ENCODE measurements at regions not wholly inside any gene's neighbourhood (a gene's known extent, or its start where the extent isn't known, plus 50 kb on each side); places are given as distances from the start of the nearest gene placed in this dataset.
"Not testable (repeated sequence)": the region's sequence is repeated elsewhere in the genome, so short reads cannot be mapped to it uniquely, and the experiment has no call there.

GRCh38 chr5:56299212-56299611 is 66.1 kb upstream of the ANKRD55 start:
- H3K27ac ChIP-seq (ENCODE audit: low read depth, low read length): no peak overlapping the region
- no peaks in the 10 kb centered on the region for H3K36me3 ChIP-seq (ENCODE audit: control insufficient read depth in 3 of 3, insufficient read depth in 3 of 3, low read length in 3 of 3)

GRCh38 chr5:56298336-56299090 is 65.4 kb upstream of the ANKRD55 start:
- no peak overlapping the region for H3K27ac ChIP-seq (ENCODE audit: low read depth, low read length)

More at GRCh38 chr5:56299212-56299611, 66.1 kb upstream of the ANKRD55 start:
- Histone ChIP-seq H3K9ac (ENCODE audit: low read depth in 1 of 3, low read length in 3 of 3) (no peak overlapping the region), H3K4me3 (ENCODE audit: low read length in 3 of 3) (no peak overlapping the region), H3K27me3 (ENCODE audit: control insufficient read depth in 3 of 3, insufficient read depth in 3 of 3, low read length in 3 of 3) (no peaks in the 10 kb centered on the region), H3K4me1 (ENCODE audit: control insufficient read depth in 3 of 3, insufficient read depth in 3 of 3, low read length in 3 of 3) (peaks cover 0 to 3% (median 0%) of the 10 kb centered on the region in 3 donors), H3K9me3 (ENCODE audit: control insufficient read depth in 3 of 3, low read length in 3 of 3) (no peaks in the 10 kb centered on the region)

DNA sequence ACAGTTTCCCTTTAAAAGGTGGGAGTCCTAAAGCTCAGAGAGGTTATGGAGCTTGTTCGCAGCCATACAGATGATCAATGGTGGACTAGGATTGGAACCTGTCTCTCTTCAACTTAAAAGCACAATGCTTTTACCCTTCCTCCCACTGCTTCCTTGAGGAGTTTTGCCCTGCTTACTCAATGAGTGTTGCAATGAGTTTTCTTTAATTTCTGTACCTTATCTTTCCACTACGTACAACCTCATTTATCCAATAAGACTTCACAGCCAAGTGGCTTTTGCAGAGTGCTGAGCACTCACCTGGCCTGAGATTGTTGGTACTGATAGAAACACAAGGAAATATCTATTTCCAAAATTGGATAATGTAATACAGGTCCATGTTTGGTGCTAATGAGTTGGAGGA is 64.7 kb upstream of the ANKRD55 start:
- peaks cover 0 to 3% (median 0%) of the 10 kb centered on the region in 3 donors for H3K4me1 ChIP-seq (ENCODE audit: control insufficient read depth in 3 of 3, insufficient read depth in 3 of 3, low read length in 3 of 3)
- H3K27ac ChIP-seq (ENCODE audit: low read depth, low read length): no peak overlapping the region
- no peaks in the 10 kb centered on the region for H3K27me3 ChIP-seq (ENCODE audit: control insufficient read depth in 3 of 3, insufficient read depth in 3 of 3, low read length in 3 of 3)
- H3K9ac ChIP-seq (ENCODE audit: low read depth in 1 of 3, low read length in 3 of 3): no peak overlapping the region
- no peak overlapping the region for H3K4me3 ChIP-seq (ENCODE audit: low read length in 3 of 3)
- no peaks in the 10 kb centered on the region for H3K9me3 ChIP-seq (ENCODE audit: control insufficient read depth in 3 of 3, low read length in 3 of 3)
- no peaks in the 10 kb centered on the region for H3K36me3 ChIP-seq (ENCODE audit: control insufficient read depth in 3 of 3, insufficient read depth in 3 of 3, low read length in 3 of 3)

More at GRCh38 chr5:56298336-56299090, 65.4 kb upstream of the ANKRD55 start:
- no peak overlapping the region for H3K4me3 ChIP-seq (ENCODE audit: low read length in 3 of 3)
- H3K27me3 ChIP-seq (ENCODE audit: control insufficient read depth in 3 of 3, insufficient read depth in 3 of 3, low read length in 3 of 3): no peaks in the 10 kb centered on the region
- H3K36me3 ChIP-seq (ENCODE audit: control insufficient read depth in 3 of 3, insufficient read depth in 3 of 3, low read length in 3 of 3): no peaks in the 10 kb centered on the region
- H3K9ac ChIP-seq (ENCODE audit: low read depth in 1 of 3, low read length in 3 of 3): no peak overlapping the region
- peaks cover 0 to 3% (median 0%) of the 10 kb centered on the region in 3 donors for H3K4me1 ChIP-seq (ENCODE audit: control insufficient read depth in 3 of 3, insufficient read depth in 3 of 3, low read length in 3 of 3)
- H3K9me3 ChIP-seq (ENCODE audit: control insufficient read depth in 3 of 3, low read length in 3 of 3): no peaks in the 10 kb centered on the region

GRCh38 chr5:56295311-56295710 is 62.2 kb upstream of the ANKRD55 start:
- H3K9ac ChIP-seq (ENCODE audit: low read depth in 1 of 3, low read length in 3 of 3); H3K27me3 ChIP-seq (ENCODE audit: control insufficient read depth in 3 of 3, insufficient read depth in 3 of 3, low read length in 3 of 3); H3K4me3 ChIP-seq (ENCODE audit: low read length in 3 of 3); H3K36me3 ChIP-seq (ENCODE audit: control insufficient read depth in 3 of 3, insufficient read depth in 3 of 3, low read length in 3 of 3); H3K9me3 ChIP-seq (ENCODE audit: control insufficient read depth in 3 of 3, low read length in 3 of 3); H3K4me1 ChIP-seq (ENCODE audit: control insufficient read depth in 3 of 3, insufficient read depth in 3 of 3, low read length in 3 of 3); H3K27ac ChIP-seq (ENCODE audit: low read depth, low read length): not testable (repeated sequence)

DNA sequence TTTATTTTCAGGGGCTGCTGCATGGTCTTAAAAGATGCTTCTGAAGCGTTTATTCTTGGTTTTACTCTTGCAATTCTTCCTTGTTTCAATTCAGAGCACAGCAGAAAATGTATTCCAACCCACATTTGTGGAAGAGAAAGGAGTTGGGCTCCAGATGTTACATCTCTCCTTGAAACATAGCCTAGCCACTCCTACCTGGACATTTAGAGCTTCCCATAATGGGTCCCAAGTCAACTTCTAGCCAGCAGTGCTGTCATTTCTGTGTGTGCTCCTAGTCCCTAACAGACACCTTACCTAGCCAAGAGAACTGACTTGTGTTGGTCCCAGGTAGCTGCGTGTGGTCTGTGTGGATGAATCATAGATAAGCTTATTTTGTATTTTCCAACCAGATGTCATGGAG is 61.2 kb upstream of the ANKRD55 start:
- H3K9ac ChIP-seq (ENCODE audit: low read depth in 1 of 3, low read length in 3 of 3): no peak overlapping the region
- peaks cover 0 to 3% (median 0%) of the 10 kb centered on the region in 3 donors for H3K4me1 ChIP-seq (ENCODE audit: control insufficient read depth in 3 of 3, insufficient read depth in 3 of 3, low read length in 3 of 3)
- no peak overlapping the region for H3K27ac ChIP-seq (ENCODE audit: low read depth, low read length)
- no peaks in the 10 kb centered on the region for H3K9me3 ChIP-seq (ENCODE audit: control insufficient read depth in 3 of 3, low read length in 3 of 3)
- no peaks in the 10 kb centered on the region for H3K36me3 ChIP-seq (ENCODE audit: control insufficient read depth in 3 of 3, insufficient read depth in 3 of 3, low read length in 3 of 3)
- no peaks in the 10 kb centered on the region for H3K27me3 ChIP-seq (ENCODE audit: control insufficient read depth in 3 of 3, insufficient read depth in 3 of 3, low read length in 3 of 3)
- H3K4me3 ChIP-seq (ENCODE audit: low read length in 3 of 3): no peak overlapping the region

DNA sequence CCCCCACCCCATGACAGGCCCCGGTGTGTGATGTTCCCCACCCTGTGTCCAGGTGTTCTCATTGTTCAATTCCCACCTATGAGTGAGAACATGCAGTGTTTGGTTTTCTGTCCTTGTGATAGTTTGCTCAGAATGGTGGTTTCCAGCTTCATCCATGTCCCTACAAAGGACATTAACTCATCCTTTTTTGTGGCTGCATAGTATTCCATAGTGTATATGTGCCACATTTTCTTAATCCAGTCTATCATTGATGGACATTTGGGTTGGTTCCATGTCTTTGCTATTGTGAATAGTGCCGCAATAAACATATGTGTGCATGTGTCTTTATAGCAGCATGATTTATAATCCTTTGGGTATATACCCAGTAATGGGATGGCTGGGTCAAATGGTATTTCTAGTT is 59.7 kb upstream of the ANKRD55 start:
- not testable (repeated sequence) for H3K4me3 ChIP-seq (ENCODE audit: low read length in 3 of 3); H3K9ac ChIP-seq (ENCODE audit: low read depth in 1 of 3, low read length in 3 of 3); H3K4me1 ChIP-seq (ENCODE audit: control insufficient read depth in 3 of 3, insufficient read depth in 3 of 3, low read length in 3 of 3); H3K27me3 ChIP-seq (ENCODE audit: control insufficient read depth in 3 of 3, insufficient read depth in 3 of 3, low read length in 3 of 3); H3K27ac ChIP-seq (ENCODE audit: low read depth, low read length); H3K9me3 ChIP-seq (ENCODE audit: control insufficient read depth in 3 of 3, low read length in 3 of 3); H3K36me3 ChIP-seq (ENCODE audit: control insufficient read depth in 3 of 3, insufficient read depth in 3 of 3, low read length in 3 of 3)

GRCh38 chr5:56291661-56292374 is 58.7 kb upstream of the ANKRD55 start:
- H3K27me3 ChIP-seq (ENCODE audit: control insufficient read depth in 3 of 3, insufficient read depth in 3 of 3, low read length in 3 of 3): no peaks in the 10 kb centered on the region
- H3K36me3 ChIP-seq (ENCODE audit: control insufficient read depth in 3 of 3, insufficient read depth in 3 of 3, low read length in 3 of 3): no peaks in the 10 kb centered on the region
- no peak overlapping the region for H3K27ac ChIP-seq (ENCODE audit: low read depth, low read length)
- no peak overlapping the region for H3K4me3 ChIP-seq (ENCODE audit: low read length in 3 of 3)
- H3K9ac ChIP-seq (ENCODE audit: low read depth in 1 of 3, low read length in 3 of 3): no peak overlapping the region
- H3K9me3 ChIP-seq (ENCODE audit: control insufficient read depth in 3 of 3, low read length in 3 of 3): no peaks in the 10 kb centered on the region
- H3K4me1 ChIP-seq (ENCODE audit: control insufficient read depth in 3 of 3, insufficient read depth in 3 of 3, low read length in 3 of 3): no peaks in the 10 kb centered on the region

DNA sequence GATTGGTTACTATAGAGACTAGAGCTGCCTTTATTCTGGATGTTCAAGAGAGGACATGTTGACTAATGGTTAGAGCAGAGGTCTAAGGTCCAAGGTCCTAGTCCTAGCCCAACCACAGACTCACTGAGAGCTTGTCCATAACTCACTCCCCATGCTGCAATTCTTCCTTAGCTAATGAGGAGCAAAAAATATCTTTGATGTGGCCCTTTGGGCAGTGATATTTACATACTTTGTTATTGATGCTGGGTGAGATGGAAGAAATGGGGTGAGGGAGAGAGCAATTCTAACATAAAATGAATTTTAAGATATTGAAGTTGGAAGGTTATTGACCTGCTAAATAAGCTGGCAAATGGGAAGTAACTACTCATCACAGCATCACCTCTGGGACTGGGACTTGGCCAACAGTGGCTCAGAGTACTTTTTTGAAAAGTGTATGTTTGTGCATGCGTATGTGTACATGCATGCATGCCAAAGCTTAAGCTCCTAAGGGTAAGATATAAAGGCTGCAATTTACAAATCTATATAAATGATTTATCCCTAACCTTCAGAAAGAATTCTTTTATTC is 58.0 kb upstream of the ANKRD55 start:
- Histone ChIP-seq H3K27me3 (ENCODE audit: control insufficient read depth in 3 of 3, insufficient read depth in 3 of 3, low read length in 3 of 3) (no peaks in the 10 kb centered on the region), H3K36me3 (ENCODE audit: control insufficient read depth in 3 of 3, insufficient read depth in 3 of 3, low read length in 3 of 3) (no peaks in the 10 kb centered on the region), H3K4me3 (ENCODE audit: low read length in 3 of 3) (no peak overlapping the region), H3K27ac (ENCODE audit: low read depth, low read length) (no peak overlapping the region), H3K9ac (ENCODE audit: low read depth in 1 of 3, low read length in 3 of 3) (no peak overlapping the region), H3K4me1 (ENCODE audit: control insufficient read depth in 3 of 3, insufficient read depth in 3 of 3, low read length in 3 of 3) (no peaks in the 10 kb centered on the region), H3K9me3 (ENCODE audit: control insufficient read depth in 3 of 3, low read length in 3 of 3) (no peaks in the 10 kb centered on the region)

DNA sequence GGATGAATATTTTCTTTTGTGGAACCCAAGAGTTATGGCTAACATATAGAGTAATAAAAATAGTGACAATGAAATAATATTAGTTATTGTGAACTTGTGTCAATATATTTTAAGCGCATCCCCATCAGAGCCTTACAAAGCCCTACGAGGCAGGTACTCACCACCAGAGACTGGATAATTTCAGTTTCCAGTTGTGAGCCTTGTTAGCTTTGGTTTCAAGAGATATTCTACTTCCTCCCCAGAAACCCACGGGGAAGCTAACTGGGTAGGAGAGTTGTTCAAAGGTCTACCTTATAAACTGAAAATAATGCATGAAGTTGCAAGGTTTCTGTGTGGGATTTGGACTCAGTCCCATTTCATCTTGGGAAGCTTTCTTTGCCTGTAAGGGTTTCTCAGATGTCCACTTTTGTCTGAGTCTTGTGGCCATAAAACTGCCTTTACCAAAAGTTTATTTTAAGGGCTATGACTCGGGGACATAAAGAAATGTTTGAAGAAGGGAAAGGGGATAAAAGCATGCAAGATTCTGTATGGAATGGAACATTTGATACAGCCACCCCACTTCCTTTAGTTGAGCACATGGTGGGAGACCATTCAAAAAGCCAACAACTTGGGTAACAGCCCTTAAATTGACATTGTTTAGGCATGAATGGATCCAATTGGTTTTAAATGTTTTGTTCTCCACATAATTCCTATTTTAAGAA is 57.4 kb upstream of the ANKRD55 start:
- no peak overlapping the region for H3K27ac ChIP-seq (ENCODE audit: low read depth, low read length)
- H3K9ac ChIP-seq (ENCODE audit: low read depth in 1 of 3, low read length in 3 of 3): no peak overlapping the region
- no peaks in the 10 kb centered on the region for H3K36me3 ChIP-seq (ENCODE audit: control insufficient read depth in 3 of 3, insufficient read depth in 3 of 3, low read length in 3 of 3)
- H3K4me3 ChIP-seq (ENCODE audit: low read length in 3 of 3): no peak overlapping the region
- no peaks in the 10 kb centered on the region for H3K27me3 ChIP-seq (ENCODE audit: control insufficient read depth in 3 of 3, insufficient read depth in 3 of 3, low read length in 3 of 3)
- no peaks in the 10 kb centered on the region for H3K9me3 ChIP-seq (ENCODE audit: control insufficient read depth in 3 of 3, low read length in 3 of 3)
- H3K4me1 ChIP-seq (ENCODE audit: control insufficient read depth in 3 of 3, insufficient read depth in 3 of 3, low read length in 3 of 3): no peaks in the 10 kb centered on the region

DNA sequence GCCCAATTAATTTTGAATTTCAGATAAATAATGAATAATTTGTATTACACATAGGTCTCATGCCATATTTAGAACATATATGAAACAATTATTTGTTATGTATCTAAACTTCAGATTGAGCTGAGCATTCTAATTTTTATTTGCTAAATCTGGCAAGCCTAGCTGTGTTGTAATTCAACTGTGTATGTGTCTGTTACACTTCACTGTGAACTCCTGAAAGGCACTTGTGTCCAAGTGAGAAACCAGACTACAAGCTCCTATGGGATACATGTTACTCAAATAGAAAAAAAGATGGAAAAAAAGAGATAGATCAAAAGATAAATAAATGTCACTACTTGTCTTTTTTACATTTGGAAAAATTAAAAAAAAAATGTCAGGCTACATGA is 56.5 kb upstream of the ANKRD55 start:
- no peaks in the 10 kb centered on the region for H3K36me3 ChIP-seq (ENCODE audit: control insufficient read depth in 3 of 3, insufficient read depth in 3 of 3, low read length in 3 of 3)
- H3K4me3 ChIP-seq (ENCODE audit: low read length in 3 of 3): no peak overlapping the region
- no peak overlapping the region for H3K9ac ChIP-seq (ENCODE audit: low read depth in 1 of 3, low read length in 3 of 3)
- H3K27ac ChIP-seq (ENCODE audit: low read depth, low read length): no peak overlapping the region
- no peaks in the 10 kb centered on the region for H3K27me3 ChIP-seq (ENCODE audit: control insufficient read depth in 3 of 3, insufficient read depth in 3 of 3, low read length in 3 of 3)
- H3K9me3 ChIP-seq (ENCODE audit: control insufficient read depth in 3 of 3, low read length in 3 of 3): no peaks in the 10 kb centered on the region
- H3K4me1 ChIP-seq (ENCODE audit: control insufficient read depth in 3 of 3, insufficient read depth in 3 of 3, low read length in 3 of 3): no peaks in the 10 kb centered on the region
